ENCODE measurements at regions not wholly inside any gene's neighbourhood (a gene's known extent, or its start where the extent isn't known, plus 50 kb on each side); places are given as distances from the start of the nearest gene placed in this dataset.

GRCh38 chr5:155451106-155451505 lies 437.6 kb downstream of the KIF4B start (continued):
- TF ChIP-seq TSHZ2 (CRISPR knock-in tag; IDR thresholded peaks at IDR 0.05) (no peak), BACH2 (CRISPR knock-in tag; IDR thresholded peaks at IDR 0.05; ENCODE audit: borderline replicate concordance) (no peak)

DNA sequence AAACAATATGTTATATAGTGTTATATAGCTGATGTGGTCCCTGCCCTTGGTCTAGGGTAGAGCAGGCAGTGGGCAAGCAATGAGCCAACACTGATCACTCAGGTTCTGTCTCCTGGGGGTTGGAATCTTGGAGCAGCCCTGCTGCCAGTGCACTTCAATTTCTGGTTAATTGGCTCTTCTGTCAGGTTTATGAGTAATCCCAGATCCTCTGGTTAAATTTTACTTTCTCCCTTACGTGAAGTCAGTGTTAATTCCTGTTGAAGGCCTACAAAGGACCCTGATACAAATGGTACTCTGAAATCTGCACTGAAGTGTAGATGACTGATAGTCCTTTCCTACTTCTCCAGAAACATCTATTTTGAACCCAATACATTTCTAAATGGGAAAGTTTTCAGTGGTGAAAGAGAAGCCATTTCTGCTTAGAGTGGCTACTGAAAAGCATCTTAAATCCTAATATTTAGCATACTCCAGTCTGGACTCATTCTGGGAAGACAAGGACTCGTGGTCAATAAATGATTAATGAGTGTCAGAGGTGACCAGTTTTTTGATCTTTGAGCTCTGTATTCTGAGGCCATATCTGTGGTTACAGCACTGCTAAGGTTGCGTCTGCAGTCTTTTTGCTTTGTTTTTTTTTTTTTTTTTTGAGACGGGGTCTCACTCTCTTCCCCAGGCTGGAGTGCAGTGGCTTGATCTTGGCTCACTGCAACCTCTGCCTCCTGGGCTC lies 442.4 kb downstream of the KIF4B start:
- TF ChIP-seq, protein P1, sequence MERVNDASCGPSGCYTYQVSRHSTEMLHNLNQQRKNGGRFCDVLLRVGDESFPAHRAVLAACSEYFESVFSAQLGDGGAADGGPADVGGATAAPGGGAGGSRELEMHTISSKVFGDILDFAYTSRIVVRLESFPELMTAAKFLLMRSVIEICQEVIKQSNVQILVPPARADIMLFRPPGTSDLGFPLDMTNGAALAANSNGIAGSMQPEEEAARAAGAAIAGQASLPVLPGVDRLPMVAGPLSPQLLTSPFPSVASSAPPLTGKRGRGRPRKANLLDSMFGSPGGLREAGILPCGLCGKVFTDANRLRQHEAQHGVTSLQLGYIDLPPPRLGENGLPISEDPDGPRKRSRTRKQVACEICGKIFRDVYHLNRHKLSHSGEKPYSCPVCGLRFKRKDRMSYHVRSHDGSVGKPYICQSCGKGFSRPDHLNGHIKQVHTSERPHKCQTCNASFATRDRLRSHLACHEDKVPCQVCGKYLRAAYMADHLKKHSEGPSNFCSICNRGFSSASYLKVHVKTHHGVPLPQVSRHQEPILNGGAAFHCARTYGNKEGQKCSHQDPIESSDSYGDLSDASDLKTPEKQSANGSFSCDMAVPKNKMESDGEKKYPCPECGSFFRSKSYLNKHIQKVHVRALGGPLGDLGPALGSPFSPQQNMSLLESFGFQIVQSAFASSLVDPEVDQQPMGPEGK (CRISPR knock-in tag; IDR thresholded peaks at IDR 0.05; ENCODE audit: borderline replicate concordance), result no peak
- no peak for TF ChIP-seq BACH2 (CRISPR knock-in tag; IDR thresholded peaks at IDR 0.05; ENCODE audit: borderline replicate concordance)
- no peak for TF ChIP-seq RARB (CRISPR knock-in tag; IDR thresholded peaks at IDR 0.05)
- TF ChIP-seq ZNF565 (CRISPR knock-in tag; conservative IDR thresholded peaks at IDR 0.05; ENCODE audit: low read depth), result no peak
- TF ChIP-seq CSRNP3 (CRISPR knock-in tag; IDR thresholded peaks at IDR 0.05), result no peak
- no peak for TF ChIP-seq CREB5 (CRISPR knock-in tag; IDR thresholded peaks at IDR 0.05; ENCODE audit: low read depth)
- no peak for TF ChIP-seq OSR1 (CRISPR knock-in tag; IDR thresholded peaks at IDR 0.05)
- no peak for ATAC-seq

- ATAC-seq, result no peak
- TF ChIP-seq TCF4 (CRISPR knock-in tag; IDR thresholded peaks at IDR 0.05; ENCODE audit: borderline replicate concordance), result no peak
- TF ChIP-seq ZFP3 (CRISPR knock-in tag; IDR thresholded peaks at IDR 0.05), result no peak
- no peak for TF ChIP-seq ZC3H10 (CRISPR knock-in tag; IDR thresholded peaks at IDR 0.05)
- no peak for TF ChIP-seq OSR1 (CRISPR knock-in tag; IDR thresholded peaks at IDR 0.05)
- TF ChIP-seq ZNF70 (CRISPR knock-in tag; IDR thresholded peaks at IDR 0.05), result no peak
- no peak for TF ChIP-seq CSRNP3 (CRISPR knock-in tag; IDR thresholded peaks at IDR 0.05)
- TF ChIP-seq, protein P1 (CRISPR knock-in tag; IDR thresholded peaks at IDR 0.05; ENCODE audit: borderline replicate concordance), result no peak
- no peak for TF ChIP-seq POU6F1 (CRISPR knock-in tag; IDR thresholded peaks at IDR 0.05; ENCODE audit: borderline replicate concordance, low read depth)
- TF ChIP-seq BACH2 (CRISPR knock-in tag; IDR thresholded peaks at IDR 0.05; ENCODE audit: borderline replicate concordance), result no peak
- TF ChIP-seq PPARA (CRISPR knock-in tag; IDR thresholded peaks at IDR 0.05; ENCODE audit: borderline replicate concordance), result no peak
- TF ChIP-seq ARNTL (CRISPR knock-in tag; IDR thresholded peaks at IDR 0.05; ENCODE audit: borderline replicate concordance, low read depth), result no peak
- TF ChIP-seq TSHZ2 (CRISPR knock-in tag; IDR thresholded peaks at IDR 0.05), result no peak
- no peak for TF ChIP-seq ZFP30 (CRISPR knock-in tag; IDR thresholded peaks at IDR 0.05)
- no peak for TF ChIP-seq GLIS3 (CRISPR knock-in tag; IDR thresholded peaks at IDR 0.05)
- TF ChIP-seq ESRRG (CRISPR knock-in tag; IDR thresholded peaks at IDR 0.05), result no peak
- no peak for TF ChIP-seq ZNF565 (CRISPR knock-in tag; conservative IDR thresholded peaks at IDR 0.05; ENCODE audit: low read depth)
Observed at GRCh38 chr5:155459889-155460500, 446.4 kb downstream of the KIF4B start.

Data from SK-N-SH treated with all-trans-retinoic acid at 6 μM for 48 hours (cell line).